ENCODE measurements at regions not wholly inside any gene's neighbourhood (a gene's known extent, or its start where the extent isn't known, plus 50 kb on each side); places are given as distances from the start of the nearest gene placed in this dataset.

- DNase-seq = peak in 1 of 3 experiments; percentile 20
Measured at GRCh38 chr11:120061036-120061760, 76.7 kb downstream of the TRIM29 start.

- no peak for DNase-seq
Measured at GRCh38 chr11:120060512-120060911, 77.4 kb downstream of the TRIM29 start.

GRCh38 chr11:120058931-120059330 lies 79.0 kb downstream of the TRIM29 start:
- no peak for DNase-seq

- peak in 2 of 3 experiments; percentile 17 to 29 for DNase-seq
Measured at GRCh38 chr11:120057595-120058581, 80.0 kb downstream of the TRIM29 start.

- DNase-seq = no peak
Measured at GRCh38 chr11:120057028-120057330, 80.9 kb downstream of the TRIM29 start.

- DNase-seq = no peak
Measured at GRCh38 chr11:120056301-120057027, 81.4 kb downstream of the TRIM29 start.

- DNase-seq = no peak
Measured at GRCh38 chr11:120055646-120056045, 82.3 kb downstream of the TRIM29 start.

- no peak for DNase-seq
Measured at GRCh38 chr11:120054753-120055045, 83.2 kb downstream of the TRIM29 start.

- DNase-seq = no peak
Measured at GRCh38 chr11:120054016-120054752, 83.7 kb downstream of the TRIM29 start.

GRCh38 chr11:120052196-120052775 lies 85.6 kb downstream of the TRIM29 start:
- DNase-seq = no peak

GRCh38 chr11:120044011-120044675 lies 93.8 kb downstream of the TRIM29 start:
- DNase-seq = no peak

GRCh38 chr11:120043328-120043945 lies 94.5 kb downstream of the TRIM29 start:
- DNase-seq = no peak

- no peak for DNase-seq
Measured at GRCh38 chr11:120041625-120042024, 96.3 kb downstream of the TRIM29 start.

GRCh38 chr11:120040151-120040840 lies 97.6 kb downstream of the TRIM29 start:
- DNase-seq = peak in 1 of 3 experiments; percentile 33

GRCh38 chr11:120039039-120039438 lies 98.9 kb downstream of the TRIM29 start:
- no peak for DNase-seq

GRCh38 chr11:120037111-120037510 lies 100.8 kb downstream of the TRIM29 start:
- no peak for DNase-seq

GRCh38 chr11:120035756-120036155 lies 102.2 kb downstream of the TRIM29 start:
- no peak for DNase-seq

GRCh38 chr11:120034881-120035630 lies 102.9 kb downstream of the TRIM29 start:
- DNase-seq = peak; percentile 10 to 75 (median 25)

- no peak for DNase-seq
Measured at GRCh38 chr11:120034176-120034875, 103.6 kb downstream of the TRIM29 start.

Data from NCI-H1417 (cell line).